Natural killer cell (primary cell): ENCODE measurements at regions not wholly inside any gene's neighbourhood (a gene's known extent, or its start where the extent isn't known, plus 50 kb on each side); places are given as distances from the start of the nearest gene placed in this dataset.

Experiments
- ATAC-seq, 3 donors: fragments of 150-1000 bp in 2 of 3; fragments of 200-7000 bp in 1 of 3; cut with Tn5 transposase; 1 replicate in 1 of 3; 2 replicates in 2 of 3; pipeline ENCODE4 v1.10.0; 2021; ENCODE audit warnings: mild to moderate bottlenecking in 2 of 3, moderate library complexity in 2 of 3
- DNase-seq, 2 donors: peaks; one replicate each; pipeline versions ENCODE4 v3.0.0 to v3.0.0-alpha.2; 2013 to 2021; ENCODE audit warnings: mixed read lengths in 1 of 2
- H3K27ac ChIP-seq: one replicate; pipeline ENCODE4 v1.5.1; 2013; ENCODE audit warnings: mild to moderate bottlenecking, low read length
- H3K27me3 ChIP-seq: one replicate; pipeline ENCODE4 v1.6.1; 2013; ENCODE audit warnings: low read length; ENCODE audit not compliant: control insufficient read depth, insufficient read depth
- H3K36me3 ChIP-seq: one replicate; pipeline ENCODE4 v1.6.1; 2013; ENCODE audit warnings: low read length; ENCODE audit not compliant: control insufficient read depth, insufficient read depth
- H3K4me1 ChIP-seq: one replicate; pipeline ENCODE4 v1.6.1; 2013; ENCODE audit warnings: low read length; ENCODE audit not compliant: control insufficient read depth, insufficient read depth
- H3K4me3 ChIP-seq: one replicate; pipeline ENCODE4 v1.5.1; 2013; ENCODE audit warnings: low read length
- H3K9me3 ChIP-seq: one replicate; pipeline ENCODE4 v1.6.1; 2013; ENCODE audit warnings: low read length; ENCODE audit not compliant: control insufficient read depth, insufficient read depth
- H3K27ac Mint-ChIP-seq, 2 donors: one replicate each; pipeline ENCODE4 v1.8.0; 2022; ENCODE audit warnings: mild to moderate bottlenecking in 2 of 2, mixed read lengths in 2 of 2, moderate library complexity in 1 of 2
- H3K27me3 Mint-ChIP-seq, 2 donors: one replicate each; pipeline ENCODE4 v1.8.0; 2022; ENCODE audit warnings: low read depth in 2 of 2, mixed read lengths in 2 of 2
- H3K36me3 Mint-ChIP-seq: one replicate; pipeline ENCODE4 v1.8.0; 2022; ENCODE audit warnings: mixed read lengths
- H3K4me1 Mint-ChIP-seq, 2 donors: one replicate each; pipeline ENCODE4 v1.8.0; 2022; ENCODE audit warnings: mixed read lengths in 2 of 2
- H3K4me3 Mint-ChIP-seq: one replicate; pipeline ENCODE4 v1.8.0; 2022; ENCODE audit warnings: mild to moderate bottlenecking, moderate library complexity, mixed read lengths
- H3K9me3 Mint-ChIP-seq, 2 donors: one replicate each; pipeline ENCODE4 v1.8.0; 2022; ENCODE audit warnings: mixed read lengths in 2 of 2
- WGBS: methylation state at CpG from one replicate; pipeline ENCODE4 v1.1.7; 2013; ENCODE audit warnings: missing lambda C conversion rate; ENCODE audit not compliant: insufficient coverage; 5-methylcytosine and 5-hydroxymethylcytosine counted together
- intact Hi-C: fragments of 100-400 bp; cut with micrococcal nuclease; formaldehyde crosslinking; loops from one replicate; pipeline ENCODE4 v1.14.2; 2022
- TF ChIP-seq, protein P1 (sequence below): fragments of 200-600 bp; IDR thresholded peaks from one replicate; pipeline ENCODE4 v1.8.0; 2022; ENCODE audit warnings: antibody characterized with exemption

DNA sequence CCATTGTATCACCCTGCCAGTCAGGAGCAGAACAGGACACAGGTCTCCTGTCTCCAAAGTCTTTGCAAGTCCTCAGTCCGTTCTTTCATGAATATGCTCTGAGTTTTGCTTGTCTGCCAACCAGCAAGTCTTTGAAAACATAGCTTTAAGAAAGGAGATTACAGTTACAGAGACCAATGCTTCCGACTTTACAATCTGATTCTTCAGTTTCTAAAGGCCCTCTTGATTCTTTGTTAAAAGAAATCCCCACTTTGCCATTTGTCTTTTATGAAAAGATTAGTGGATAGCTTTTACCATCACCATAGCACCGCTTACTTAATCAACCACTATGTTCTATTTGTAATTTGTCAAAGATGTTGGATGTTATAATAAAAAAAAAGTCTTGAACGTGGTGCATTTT is 562.8 kb upstream of the BTBD3 start:
- Histone ChIP-seq H3K27me3 (no peaks in the 10 kb centered on the region), H3K27ac (no peak overlapping the region), H3K36me3 (no peaks in the 10 kb centered on the region), H3K4me3 (no peak overlapping the region), H3K9me3 (peaks cover 6% of the 10 kb centered on the region), H3K4me1 (no peaks in the 10 kb centered on the region)
- TF ChIP-seq, protein P1, sequence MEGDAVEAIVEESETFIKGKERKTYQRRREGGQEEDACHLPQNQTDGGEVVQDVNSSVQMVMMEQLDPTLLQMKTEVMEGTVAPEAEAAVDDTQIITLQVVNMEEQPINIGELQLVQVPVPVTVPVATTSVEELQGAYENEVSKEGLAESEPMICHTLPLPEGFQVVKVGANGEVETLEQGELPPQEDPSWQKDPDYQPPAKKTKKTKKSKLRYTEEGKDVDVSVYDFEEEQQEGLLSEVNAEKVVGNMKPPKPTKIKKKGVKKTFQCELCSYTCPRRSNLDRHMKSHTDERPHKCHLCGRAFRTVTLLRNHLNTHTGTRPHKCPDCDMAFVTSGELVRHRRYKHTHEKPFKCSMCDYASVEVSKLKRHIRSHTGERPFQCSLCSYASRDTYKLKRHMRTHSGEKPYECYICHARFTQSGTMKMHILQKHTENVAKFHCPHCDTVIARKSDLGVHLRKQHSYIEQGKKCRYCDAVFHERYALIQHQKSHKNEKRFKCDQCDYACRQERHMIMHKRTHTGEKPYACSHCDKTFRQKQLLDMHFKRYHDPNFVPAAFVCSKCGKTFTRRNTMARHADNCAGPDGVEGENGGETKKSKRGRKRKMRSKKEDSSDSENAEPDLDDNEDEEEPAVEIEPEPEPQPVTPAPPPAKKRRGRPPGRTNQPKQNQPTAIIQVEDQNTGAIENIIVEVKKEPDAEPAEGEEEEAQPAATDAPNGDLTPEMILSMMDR, result no peak
- no peaks in the 10 kb centered on the region for H3K27me3 Mint-ChIP-seq
- H3K4me3 Mint-ChIP-seq, result no peak overlapping the region
- DNase-seq (no peak), ATAC-seq (no peak)
- H3K4me1 Mint-ChIP-seq, result no peaks in the 10 kb centered on the region
- 75% methylated on average over 3 of the region's 4 CpGs for WGBS
- H3K36me3 Mint-ChIP-seq, result no peaks in the 10 kb centered on the region
- no peak overlapping the region for H3K27ac Mint-ChIP-seq
- H3K9me3 Mint-ChIP-seq, result peaks cover 0 to 6% of the 10 kb centered on the region in 2 donors
- intact Hi-C loops, result no loop called here

DNA sequence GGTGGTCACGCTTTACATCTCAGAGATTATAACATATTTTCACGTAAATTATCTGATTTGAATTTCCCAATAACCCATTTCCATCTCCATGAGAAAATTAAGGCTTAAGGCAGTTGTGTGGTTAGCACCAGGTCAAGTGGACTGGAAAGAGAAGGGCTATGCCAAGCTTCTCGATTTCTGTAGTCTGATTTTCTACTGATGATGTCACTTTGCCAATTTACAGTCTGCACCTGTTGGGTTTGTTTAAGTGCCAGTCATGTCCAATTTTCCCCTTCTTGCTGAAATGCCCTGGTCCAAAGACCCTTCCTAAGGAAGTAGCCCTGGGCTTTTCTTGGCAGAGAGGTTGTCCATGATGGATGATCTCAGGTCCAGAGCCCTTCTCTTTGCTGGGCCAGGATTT is 562.3 kb upstream of the BTBD3 start:
- 82% methylated on average over 2 of the region's 3 CpGs for WGBS
- H3K4me3 ChIP-seq, result no peak overlapping the region
- H3K4me1 Mint-ChIP-seq, result no peaks in the 10 kb centered on the region

DNA sequence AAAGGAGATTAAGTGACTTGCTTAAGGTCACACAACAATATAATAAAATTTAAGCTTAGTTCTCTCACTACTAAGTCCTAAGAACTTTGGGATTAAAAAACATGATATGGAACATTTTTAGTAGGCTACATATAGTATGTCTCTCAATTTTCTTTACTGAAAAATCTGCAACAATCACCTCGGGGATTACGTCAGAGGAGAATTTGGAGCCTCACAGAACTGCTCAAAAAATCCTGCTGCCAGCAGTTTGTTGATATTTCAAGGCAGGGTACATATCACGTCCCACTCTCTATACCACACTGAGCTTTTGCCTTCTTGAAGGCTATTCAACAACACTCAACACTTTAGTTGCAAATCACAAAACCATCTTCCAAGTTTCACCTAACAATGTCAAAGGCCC is 561.6 kb upstream of the BTBD3 start:
- H3K9me3 ChIP-seq, result peaks cover 6% of the 10 kb centered on the region
- no peak overlapping the region for H3K4me3 Mint-ChIP-seq
- TF ChIP-seq, protein P1, result no peak
- no peaks in the 10 kb centered on the region for H3K27me3 Mint-ChIP-seq
- H3K4me1 Mint-ChIP-seq, result no peaks in the 10 kb centered on the region
- DNase-seq (no peak), ATAC-seq (no peak)
- WGBS, result 53% methylated on average over 3 of the region's 3 CpGs
- no peaks in the 10 kb centered on the region for H3K27me3 ChIP-seq
- H3K27ac Mint-ChIP-seq, result no peak overlapping the region
- H3K4me1 ChIP-seq, result no peaks in the 10 kb centered on the region
- H3K36me3 ChIP-seq, result no peaks in the 10 kb centered on the region
- no peak overlapping the region for H3K4me3 ChIP-seq
- H3K27ac ChIP-seq, result no peak overlapping the region
- H3K36me3 Mint-ChIP-seq, result no peaks in the 10 kb centered on the region
- intact Hi-C loops, result no loop called here
- peaks cover 0 to 6% of the 10 kb centered on the region in 2 donors for H3K9me3 Mint-ChIP-seq

More for the DNA sequence above, 562.3 kb upstream of the BTBD3 start:
- H3K4me3 Mint-ChIP-seq, result no peak overlapping the region
- H3K27me3 Mint-ChIP-seq, result no peaks in the 10 kb centered on the region
- TF ChIP-seq, protein P1, result no peak
- peaks cover 0 to 6% of the 10 kb centered on the region in 2 donors for H3K9me3 Mint-ChIP-seq
- no peaks in the 10 kb centered on the region for H3K36me3 ChIP-seq
- H3K4me1 ChIP-seq, result no peaks in the 10 kb centered on the region
- no peak overlapping the region for H3K27ac Mint-ChIP-seq
- H3K36me3 Mint-ChIP-seq, result no peaks in the 10 kb centered on the region
- H3K27ac ChIP-seq, result no peak overlapping the region
- no peaks in the 10 kb centered on the region for H3K27me3 ChIP-seq
- peaks cover 6% of the 10 kb centered on the region for H3K9me3 ChIP-seq
- intact Hi-C loops, result no loop called here
- DNase-seq (no peak), ATAC-seq (no peak)

DNA sequence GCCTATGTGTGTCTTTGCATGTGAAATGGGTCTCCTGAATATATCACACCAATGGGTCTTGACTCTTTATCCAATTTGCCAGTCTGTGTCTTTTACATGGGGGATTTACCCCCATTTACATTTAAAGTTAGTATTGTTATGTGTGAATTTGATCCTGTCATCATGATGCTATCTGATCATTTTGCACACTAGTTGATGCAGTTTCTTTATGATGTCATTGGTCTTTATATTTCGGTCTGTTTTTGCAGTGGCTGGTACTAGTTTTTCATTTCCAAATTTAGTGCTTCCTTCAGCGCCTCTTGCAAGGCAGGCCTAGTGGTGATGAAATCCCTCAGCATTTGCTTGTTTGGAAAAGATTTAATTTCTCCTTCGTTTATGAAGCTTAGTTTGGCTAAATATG is 555.2 kb upstream of the BTBD3 start:
- Histone ChIP-seq H3K27me3 (no peaks in the 10 kb centered on the region), H3K27ac (no peak overlapping the region), H3K36me3 (no peaks in the 10 kb centered on the region), H3K9me3 (no peaks in the 10 kb centered on the region), H3K4me3 (no peak overlapping the region), H3K4me1 (no peaks in the 10 kb centered on the region)
- Mint-ChIP-seq H3K9me3 (peaks cover 14 to 15% of the 10 kb centered on the region in 2 donors), H3K27me3 (no peaks in the 10 kb centered on the region), H3K27ac (no peak overlapping the region), H3K36me3 (no peaks in the 10 kb centered on the region), H3K4me1 (no peaks in the 10 kb centered on the region), H3K4me3 (no peak overlapping the region)
- intact Hi-C loops, result no loop called here
- WGBS, result 55% methylated on average over 3 of the region's 3 CpGs
- TF ChIP-seq, protein P1, result no peak
- ATAC-seq (no peak), DNase-seq (no peak)
